Nephron (organoid): ENCODE measurements at regions not wholly inside any gene's neighbourhood (a gene's known extent, or its start where the extent isn't known, plus 50 kb on each side); places are given as distances from the start of the nearest gene placed in this dataset.
"Not testable (repeated sequence)": the region's sequence is repeated elsewhere in the genome, so short reads cannot be mapped to it uniquely, and the experiment has no call there.

Source experiments
- H3K27ac Mint-ChIP-seq, 3 experiments: 2 replicates each; pipeline ENCODE4 v1.8.0; 2020; ENCODE audit warnings: mixed read lengths in 3 of 3, mild to moderate bottlenecking in 2 of 3, moderate library complexity in 1 of 3
- H3K27me3 Mint-ChIP-seq: 2 replicates; pipeline ENCODE4 v1.8.0; 2021; ENCODE audit warnings: low read depth, mild to moderate bottlenecking, moderate library complexity, mixed read lengths
- H3K36me3 Mint-ChIP-seq: 2 replicates; pipeline ENCODE4 v1.8.0; 2020; ENCODE audit warnings: low read depth, mixed read lengths
- H3K4me1 Mint-ChIP-seq: 2 replicates; pipeline ENCODE4 v1.8.0; 2020; ENCODE audit warnings: mixed read lengths
- H3K4me3 Mint-ChIP-seq, 3 experiments: 2 replicates each; pipeline ENCODE4 v1.8.0; 2020; ENCODE audit warnings: mild to moderate bottlenecking in 3 of 3, mixed read lengths in 3 of 3, moderate library complexity in 2 of 3
- H3K9me3 Mint-ChIP-seq: 2 replicates; pipeline ENCODE4 v1.8.0; 2020; ENCODE audit warnings: mixed read lengths
- CTCF ChIP-seq, 3 experiments: fragments of 200-600 bp; sonication (generic); IDR thresholded peaks; one replicate each; pipeline ENCODE4 v1.5.0; 2021; ENCODE audit warnings: antibody characterized with exemption in 3 of 3; ENCODE audit not compliant: unreplicated experiment in 3 of 3

DNA sequence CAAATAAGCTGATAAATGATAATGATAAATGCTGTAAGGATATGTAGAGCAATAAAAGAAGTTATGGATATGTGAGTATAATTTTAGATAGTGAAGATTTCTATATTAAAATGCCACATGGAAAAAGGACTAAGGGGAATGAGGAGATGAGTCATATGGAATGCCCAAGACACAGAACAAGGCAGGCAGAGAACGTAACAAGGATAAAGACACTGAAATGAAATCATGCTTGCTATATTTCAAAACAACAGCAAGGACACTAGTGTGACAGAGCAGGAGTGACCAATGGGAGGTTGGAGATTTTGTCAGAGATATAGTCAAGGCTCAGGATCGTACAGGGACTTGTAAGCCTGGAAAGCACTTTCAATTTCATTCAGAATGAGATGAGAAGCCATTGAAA, 621.5 kb upstream of the SEMA6D start:
- no peak for TF ChIP-seq CTCF (IDR thresholded peaks at IDR 0.05; ENCODE audit: unreplicated experiment in 3 of 3)
- no peaks in the 10 kb centered on the region for H3K36me3 Mint-ChIP-seq
- no peaks in the 10 kb centered on the region for H3K27me3 Mint-ChIP-seq
- no peak overlapping the region for H3K4me3 Mint-ChIP-seq
- no peak overlapping the region for H3K27ac Mint-ChIP-seq
- H3K4me1 Mint-ChIP-seq: no peaks in the 10 kb centered on the region
- no peaks in the 10 kb centered on the region for H3K9me3 Mint-ChIP-seq

GRCh38 chr15:47098526-47098925, 618.8 kb upstream of the SEMA6D start:
- not testable (repeated sequence) for H3K9me3 Mint-ChIP-seq, H3K27me3 Mint-ChIP-seq, H3K4me3 Mint-ChIP-seq

DNA sequence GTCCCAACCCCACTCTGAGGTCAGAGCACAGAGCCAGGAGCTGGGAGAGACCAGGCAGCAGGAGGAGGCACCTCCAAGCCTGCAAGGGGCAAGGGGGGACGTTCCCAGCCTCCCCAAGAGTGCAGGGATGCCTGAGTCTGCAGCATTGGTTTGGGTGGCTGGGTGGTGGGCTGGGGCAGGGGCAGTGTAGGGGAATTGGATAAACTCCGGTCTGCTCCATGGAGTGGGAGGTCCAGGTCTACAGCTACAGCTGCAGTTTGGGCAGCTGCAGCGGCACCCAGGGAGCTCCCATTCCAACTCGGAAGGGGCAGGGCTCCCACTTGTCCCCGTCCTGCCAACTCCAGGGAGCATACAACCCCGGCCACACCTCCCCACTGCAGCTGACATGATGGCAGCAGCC, 617.5 kb upstream of the SEMA6D start:
- not testable (repeated sequence) for H3K27me3 Mint-ChIP-seq, H3K36me3 Mint-ChIP-seq, H3K4me3 Mint-ChIP-seq, H3K27ac Mint-ChIP-seq, H3K9me3 Mint-ChIP-seq, H3K4me1 Mint-ChIP-seq

More at GRCh38 chr15:47098526-47098925, 618.8 kb upstream of the SEMA6D start:
- H3K36me3 Mint-ChIP-seq, H3K27ac Mint-ChIP-seq, H3K4me1 Mint-ChIP-seq: not testable (repeated sequence)

DNA sequence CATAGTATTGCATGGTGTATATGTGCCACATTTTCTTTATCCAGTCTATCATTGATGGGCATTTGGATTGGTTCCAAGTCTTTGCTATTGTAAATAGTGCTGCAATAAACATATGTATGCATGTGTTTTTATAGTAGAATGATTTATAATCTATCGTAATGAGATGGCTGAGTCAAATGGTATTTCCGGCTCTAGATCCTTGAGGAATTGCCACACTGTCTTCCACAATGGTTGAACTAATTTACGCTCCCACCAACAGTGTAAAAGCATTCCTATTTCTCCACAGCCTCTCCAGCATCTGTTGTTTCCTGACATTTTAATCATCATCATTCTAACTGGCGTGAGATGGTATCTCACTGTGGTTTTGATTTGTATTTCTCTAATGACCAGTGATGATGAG, 608.5 kb upstream of the SEMA6D start:
- H3K27me3 Mint-ChIP-seq, H3K4me1 Mint-ChIP-seq, H3K36me3 Mint-ChIP-seq, H3K9me3 Mint-ChIP-seq, H3K27ac Mint-ChIP-seq, H3K4me3 Mint-ChIP-seq: not testable (repeated sequence)

- no peak overlapping the region for H3K4me3 Mint-ChIP-seq
- no peak overlapping the region for H3K27ac Mint-ChIP-seq
- no peaks in the 10 kb centered on the region for H3K4me1 Mint-ChIP-seq
- peak in 1 of 3 experiments; percentile 9 for TF ChIP-seq CTCF (IDR thresholded peaks at IDR 0.05; ENCODE audit: unreplicated experiment in 3 of 3)
- H3K27me3 Mint-ChIP-seq: no peaks in the 10 kb centered on the region
- H3K9me3 Mint-ChIP-seq: peaks cover 14% of the 10 kb centered on the region
- H3K36me3 Mint-ChIP-seq: no peaks in the 10 kb centered on the region
Observed at GRCh38 chr15:47116698-47117097, 600.6 kb upstream of the SEMA6D start.

DNA sequence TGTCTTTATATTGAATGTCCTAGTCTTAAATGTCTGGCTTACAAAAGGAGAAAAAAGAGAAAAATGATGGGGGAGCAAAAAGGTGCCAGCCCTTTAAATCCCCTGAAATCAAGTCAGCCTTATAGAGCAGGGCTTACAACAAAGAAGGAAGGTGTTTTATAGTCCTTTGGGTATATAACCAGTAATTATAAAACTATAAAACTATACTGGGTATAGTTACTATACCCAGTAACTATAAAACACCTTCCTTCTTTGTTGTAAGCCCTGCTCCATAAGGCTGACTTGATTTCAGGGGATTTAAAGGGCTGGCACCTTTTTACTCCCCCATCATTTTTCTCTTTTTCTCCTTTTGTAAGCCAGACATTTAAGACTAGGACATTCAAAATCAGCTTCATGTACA, 598.0 kb upstream of the SEMA6D start:
- Mint-ChIP-seq H3K4me3 (no peak overlapping the region), H3K27me3 (no peaks in the 10 kb centered on the region), H3K9me3 (peaks cover 14% of the 10 kb centered on the region), H3K4me1 (no peaks in the 10 kb centered on the region), H3K36me3 (no peaks in the 10 kb centered on the region), H3K27ac (no peak overlapping the region)
- TF ChIP-seq CTCF (IDR thresholded peaks at IDR 0.05; ENCODE audit: unreplicated experiment in 3 of 3): no peak

DNA sequence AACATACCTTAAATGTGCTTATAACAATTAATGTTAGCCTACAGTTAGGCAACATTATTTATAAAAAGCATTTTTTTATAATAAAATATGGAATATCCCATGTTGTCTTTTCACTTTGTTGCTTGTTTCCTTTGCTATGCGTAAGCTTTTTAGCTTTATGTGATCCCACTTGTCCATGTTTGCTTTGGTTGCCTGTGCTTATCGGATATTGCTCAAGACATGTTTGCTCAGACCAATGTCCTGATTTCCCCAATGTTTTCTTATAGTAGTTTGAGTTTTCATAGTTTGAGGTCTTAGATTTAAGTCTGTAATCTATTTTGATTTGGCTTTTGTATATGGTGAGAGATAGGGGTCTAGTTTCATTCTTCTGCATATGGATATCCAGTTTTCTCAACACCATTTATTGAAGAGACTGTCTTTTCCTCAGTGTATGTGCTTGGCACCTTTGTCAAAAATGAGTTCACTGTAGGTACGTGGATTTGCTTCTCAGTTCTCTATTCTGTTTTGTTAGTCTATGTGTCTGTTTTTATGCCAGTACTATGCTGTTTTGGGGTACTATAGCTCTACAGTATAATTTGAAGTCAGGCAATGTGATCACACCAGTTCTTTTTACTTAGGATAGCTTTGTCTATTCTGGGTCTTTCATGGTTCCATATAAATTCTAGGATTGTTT, 592.7 kb upstream of the SEMA6D start:
- Mint-ChIP-seq H3K27me3 (no peaks in the 10 kb centered on the region), H3K9me3 (peaks cover 33% of the 10 kb centered on the region), H3K4me3 (no peak overlapping the region), H3K27ac (no peak overlapping the region), H3K4me1 (no peaks in the 10 kb centered on the region), H3K36me3 (no peaks in the 10 kb centered on the region)
- TF ChIP-seq CTCF (IDR thresholded peaks at IDR 0.05; ENCODE audit: unreplicated experiment in 3 of 3): no peak
